ENCODE measurements at regions not wholly inside any gene's neighbourhood (a gene's known extent, or its start where the extent isn't known, plus 50 kb on each side); places are given as distances from the start of the nearest gene placed in this dataset.

- no peak for DNase-seq (ENCODE audit: low spot score)
- TF ChIP-seq CTCF (IDR thresholded peaks at IDR 0.05; ENCODE audit: extremely low read depth, missing control alignments), result no peak
Observed at GRCh38 chr22:48975316-48975741, 852.3 kb downstream of the BRD1 start.

GRCh38 chr22:48974443-48975315 lies 853.0 kb downstream of the BRD1 start:
- no peak for TF ChIP-seq CTCF (IDR thresholded peaks at IDR 0.05; ENCODE audit: extremely low read depth, missing control alignments)
- DNase-seq (ENCODE audit: low spot score), result no peak

GRCh38 chr22:48973694-48974041 lies 854.0 kb downstream of the BRD1 start:
- no peak for TF ChIP-seq CTCF (IDR thresholded peaks at IDR 0.05; ENCODE audit: extremely low read depth, missing control alignments)
- DNase-seq (ENCODE audit: low spot score), result no peak

GRCh38 chr22:48972979-48973693 lies 854.5 kb downstream of the BRD1 start:
- no peak for TF ChIP-seq CTCF (IDR thresholded peaks at IDR 0.05; ENCODE audit: extremely low read depth, missing control alignments)
- DNase-seq (ENCODE audit: low spot score), result no peak

- DNase-seq (ENCODE audit: low spot score), result no peak
Observed at GRCh38 chr22:48968201-48968959, 859.3 kb downstream of the BRD1 start.

GRCh38 chr22:48963405-48963804 lies 864.3 kb downstream of the BRD1 start:
- DNase-seq (ENCODE audit: low spot score), result no peak
- no peak for TF ChIP-seq CTCF (IDR thresholded peaks at IDR 0.05; ENCODE audit: extremely low read depth, missing control alignments)

More at GRCh38 chr22:48968201-48968959, 859.3 kb downstream of the BRD1 start:
- peak; percentile 29 for TF ChIP-seq CTCF (IDR thresholded peaks at IDR 0.05; ENCODE audit: extremely low read depth, missing control alignments)

Measured in GM20000 (cell line).